PC-9 (cell line): ENCODE measurements at regions not wholly inside any gene's neighbourhood (a gene's known extent, or its start where the extent isn't known, plus 50 kb on each side); places are given as distances from the start of the nearest gene placed in this dataset.

ENCODE experiments used
- BruUV-seq: library from RNA; stranded (reverse); fragments of 400-500 nt; replicated peaks from 2 replicates; lab custom pipeline; 2021; lab: Mats Ljungman, UMichigan
- CTCF ChIA-PET: fragments of 300-600 bp; sonication (Branson Sonifier 250); formaldehyde crosslinking; loops from one replicate; lab custom pipeline; 2022; ENCODE audit warnings: antibody characterized with exemption; lab: Charles Lee
- POLR2A ChIA-PET: fragments of 300-600 bp; sonication (Branson Sonifier 250); formaldehyde crosslinking; loops from one replicate; lab custom pipeline; 2022; ENCODE audit warnings: antibody characterized with exemption; ENCODE audit not compliant: unreplicated experiment; lab: Charles Lee
- DNase-seq, 2 experiments: peaks; one replicate each; pipeline versions ENCODE4 v3.0.0 to v3.0.0-alpha.2; 2015 to 2022; ENCODE audit warnings: mixed read lengths in 1 of 2
- H2AFZ ChIP-seq: fragments of 200-600 bp; sonication (generic); 2 replicates; pipeline ENCODE4 v1.8.1; 2017; ENCODE audit warnings: antibody characterized with exemption
- H3F3A ChIP-seq: fragments of 200-600 bp; sonication (generic); 2 replicates; pipeline ENCODE4 v1.8.1; 2017; ENCODE audit warnings: antibody characterized with exemption, mild to moderate bottlenecking, low read depth; ENCODE audit not compliant: insufficient read depth
- H3K27ac ChIP-seq: fragments of 200-600 bp; sonication (generic); 2 replicates; pipeline ENCODE4 v1.6.1; 2016; ENCODE audit warnings: mixed run types
- H3K27me3 ChIP-seq: fragments of 200-600 bp; sonication (generic); 2 replicates; pipeline ENCODE4 v1.6.1; 2016; ENCODE audit warnings: low read depth, mixed run types; ENCODE audit not compliant: insufficient read depth
- H3K36me3 ChIP-seq: fragments of 200-600 bp; sonication (generic); 2 replicates; pipeline ENCODE4 v1.6.1; 2016; ENCODE audit warnings: low read depth, mixed run types
- H3K4me1 ChIP-seq: fragments of 200-600 bp; sonication (generic); replicated peaks from 2 replicates; pipeline ENCODE4 v1.6.1; 2016; ENCODE audit warnings: mixed run types; ENCODE audit not compliant: insufficient read depth
- H3K4me2 ChIP-seq: fragments of 200-600 bp; sonication (generic); 2 replicates; pipeline ENCODE4 v1.6.1; 2017; ENCODE audit warnings: mixed run types
- H3K4me3 ChIP-seq: fragments of 200-600 bp; sonication (generic); 2 replicates; pipeline ENCODE4 v1.6.1; 2016; ENCODE audit warnings: mixed run types
- H3K79me2 ChIP-seq: fragments of 200-600 bp; sonication (generic); 2 replicates; pipeline ENCODE4 v1.6.1; 2017; ENCODE audit warnings: low read depth, mixed run types
- H3K9me2 ChIP-seq: fragments of 200-600 bp; sonication (generic); 2 replicates; pipeline ENCODE4 v1.8.1; 2017; ENCODE audit warnings: mild to moderate bottlenecking; ENCODE audit not compliant: insufficient read depth
- H3K9me3 ChIP-seq: fragments of 200-600 bp; sonication (generic); 2 replicates; pipeline ENCODE4 v1.8.1; 2016; ENCODE audit warnings: low read depth; ENCODE audit not compliant: insufficient read depth
- H4K20me1 ChIP-seq: fragments of 200-600 bp; sonication (generic); 2 replicates; pipeline ENCODE4 v1.8.1; 2017; ENCODE audit not compliant: insufficient read depth
- EZH2 ChIP-seq: fragments of 200-600 bp; sonication (generic); IDR thresholded peaks from 2 replicates; pipeline ENCODE4 v1.8.0; 2017; ENCODE audit warnings: antibody characterized with exemption, low read depth
- intact Hi-C: fragments of 100-400 bp; cut with micrococcal nuclease; formaldehyde crosslinking; loops from one replicate; pipeline ENCODE4 v1.10.0; 2022; ENCODE audit not compliant: unreplicated experiment
- TF ChIP-seq, protein P1 (sequence below): fragments of 200-600 bp; sonication (generic); conservative IDR thresholded peaks from 2 replicates; pipeline ENCODE4 v1.6.1; 2017; ENCODE audit warnings: mixed run types, antibody characterized with exemption, mild to moderate bottlenecking, moderate library complexity

- H3K9me3 ChIP-seq: no peaks in the 10 kb centered on the region
- no peaks in the 10 kb centered on the region for H3K36me3 ChIP-seq
- CTCF ChIA-PET: interaction anchor here (0.6 kb wide), 1 partner anchor 431 kb away, joined by 3 read pairs; no protein-coding TSS in a partner anchor
- no peak overlapping the region for H3K4me3 ChIP-seq
- H3F3A ChIP-seq: no peaks in the 10 kb centered on the region
- peaks cover 6% of the 10 kb centered on the region for H3K4me1 ChIP-seq
- BruUV-seq: no TSS peak
- H3K79me2 ChIP-seq: no peaks in the 10 kb centered on the region
- H2AFZ ChIP-seq: no peak overlapping the region
- TF ChIP-seq EZH2: no peak
- TF ChIP-seq, protein P1, sequence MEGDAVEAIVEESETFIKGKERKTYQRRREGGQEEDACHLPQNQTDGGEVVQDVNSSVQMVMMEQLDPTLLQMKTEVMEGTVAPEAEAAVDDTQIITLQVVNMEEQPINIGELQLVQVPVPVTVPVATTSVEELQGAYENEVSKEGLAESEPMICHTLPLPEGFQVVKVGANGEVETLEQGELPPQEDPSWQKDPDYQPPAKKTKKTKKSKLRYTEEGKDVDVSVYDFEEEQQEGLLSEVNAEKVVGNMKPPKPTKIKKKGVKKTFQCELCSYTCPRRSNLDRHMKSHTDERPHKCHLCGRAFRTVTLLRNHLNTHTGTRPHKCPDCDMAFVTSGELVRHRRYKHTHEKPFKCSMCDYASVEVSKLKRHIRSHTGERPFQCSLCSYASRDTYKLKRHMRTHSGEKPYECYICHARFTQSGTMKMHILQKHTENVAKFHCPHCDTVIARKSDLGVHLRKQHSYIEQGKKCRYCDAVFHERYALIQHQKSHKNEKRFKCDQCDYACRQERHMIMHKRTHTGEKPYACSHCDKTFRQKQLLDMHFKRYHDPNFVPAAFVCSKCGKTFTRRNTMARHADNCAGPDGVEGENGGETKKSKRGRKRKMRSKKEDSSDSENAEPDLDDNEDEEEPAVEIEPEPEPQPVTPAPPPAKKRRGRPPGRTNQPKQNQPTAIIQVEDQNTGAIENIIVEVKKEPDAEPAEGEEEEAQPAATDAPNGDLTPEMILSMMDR: no peak
- no peaks in the 10 kb centered on the region for H3K27me3 ChIP-seq
- intact Hi-C loops: no loop called here
- no peak for DNase-seq
- no peaks in the 10 kb centered on the region for H4K20me1 ChIP-seq
- H3K9me2 ChIP-seq: no peaks in the 10 kb centered on the region; the same call in 1 of the 2 replicates
- no peak overlapping the region for H3K4me2 ChIP-seq
- POLR2A ChIA-PET: no interaction called here
- H3K27ac ChIP-seq: no peak overlapping the region
Observed at GRCh38 chr4:123304151-123304964, 92.2 kb upstream of the SPRY1 start.

DNA sequence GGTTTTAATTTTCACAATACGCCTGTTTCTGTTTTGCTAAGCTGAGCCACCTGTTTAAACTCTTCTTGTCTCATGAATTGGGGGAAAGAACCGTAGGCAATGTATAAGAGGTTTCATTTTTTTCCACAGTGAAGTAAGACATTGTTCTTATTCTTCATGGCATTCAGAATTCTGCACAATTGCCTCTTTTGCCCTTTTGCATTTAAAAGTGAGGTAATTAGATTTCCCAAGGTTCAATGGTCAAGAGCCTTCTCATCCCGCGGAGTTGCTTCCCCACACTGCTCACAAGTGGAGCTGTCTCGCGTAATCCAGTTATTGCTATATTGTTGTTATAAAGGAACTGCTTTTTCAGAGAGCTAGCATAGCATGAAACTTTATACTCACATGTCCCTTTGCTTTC, 90.9 kb upstream of the SPRY1 start:
- POLR2A ChIA-PET: no interaction called here
- Histone ChIP-seq H3K4me2 (no peak overlapping the region), H4K20me1 (no peaks in the 10 kb centered on the region), H3K4me3 (no peak overlapping the region), H3K27ac (no peak overlapping the region), H3F3A (no peaks in the 10 kb centered on the region), H2AFZ (no peak overlapping the region), H3K27me3 (no peaks in the 10 kb centered on the region), H3K9me2 (no peaks in the 10 kb centered on the region; the same call in 1 of the 2 replicates), H3K9me3 (no peaks in the 10 kb centered on the region), H3K4me1 (no peaks in the 10 kb centered on the region), H3K79me2 (no peaks in the 10 kb centered on the region), H3K36me3 (no peaks in the 10 kb centered on the region)
- DNase-seq: no peak
- TF ChIP-seq EZH2: no peak
- TF ChIP-seq, protein P1: no peak
- intact Hi-C loops: no loop called here
- BruUV-seq: no TSS peak
- CTCF ChIA-PET: no interaction called here

DNA sequence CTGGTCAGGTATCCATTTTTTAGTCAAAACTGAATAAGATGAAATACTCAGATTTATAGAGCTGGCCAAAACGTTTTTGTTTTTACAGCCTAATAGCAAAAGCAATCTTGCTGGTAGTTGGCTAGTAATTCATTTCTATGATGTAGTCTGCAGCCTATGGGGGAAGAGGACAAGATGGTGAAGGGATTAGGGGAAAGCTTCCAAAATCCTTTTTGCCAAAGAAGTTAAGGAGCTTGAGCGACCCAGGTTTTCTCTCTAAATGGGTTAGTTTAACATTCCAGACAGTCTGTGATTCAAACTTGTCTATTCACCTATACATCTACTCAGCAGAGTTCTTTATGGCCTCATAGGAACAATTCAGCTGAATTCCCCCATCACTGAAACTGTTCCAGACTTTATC, 89.8 kb upstream of the SPRY1 start:
- ChIA-PET CTCF (no interaction called here), POLR2A (no interaction called here)
- Histone ChIP-seq H3K9me2 (no peaks in the 10 kb centered on the region), H4K20me1 (no peaks in the 10 kb centered on the region), H3F3A (no peaks in the 10 kb centered on the region), H3K27me3 (no peaks in the 10 kb centered on the region), H3K4me1 (no peaks in the 10 kb centered on the region), H3K4me3 (no peak overlapping the region), H3K9me3 (no peaks in the 10 kb centered on the region), H3K4me2 (no peak overlapping the region), H3K79me2 (no peaks in the 10 kb centered on the region), H3K36me3 (no peaks in the 10 kb centered on the region), H3K27ac (no peak overlapping the region), H2AFZ (no peak overlapping the region)
- TF ChIP-seq, protein P1: no peak
- TF ChIP-seq EZH2: no peak
- DNase-seq: no peak
- BruUV-seq: no TSS peak
- intact Hi-C loops: no loop called here
